ENCODE measurements at regions not wholly inside any gene's neighbourhood (a gene's known extent, or its start where the extent isn't known, plus 50 kb on each side); places are given as distances from the start of the nearest gene placed in this dataset.

DNA sequence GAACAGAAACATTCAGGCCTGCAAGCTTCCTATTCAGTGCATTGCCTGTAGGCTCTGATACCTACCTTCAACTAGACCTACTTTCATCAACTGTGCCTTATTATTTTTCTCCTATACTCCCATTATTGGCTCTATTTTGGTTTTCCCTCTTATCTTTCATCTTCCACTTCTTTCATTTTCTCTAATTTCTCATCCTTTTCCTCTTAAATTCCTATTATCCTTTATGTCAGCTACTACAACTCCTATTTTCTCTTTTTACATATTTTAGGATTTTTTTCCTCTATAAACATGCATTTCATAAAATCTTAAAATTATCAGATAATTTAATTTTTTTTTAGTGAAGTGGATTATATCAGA, 61.6 kb upstream of the PRDM8 start:
- no peaks in the 10 kb centered on the region for H3K4me1 Mint-ChIP-seq
- no peak overlapping the region for H3K27ac Mint-ChIP-seq (ENCODE audit: unreplicated experiment)
- no peak for TF ChIP-seq CTCF (conservative IDR thresholded peaks at IDR 0.05)
- no peak for DNase-seq (ENCODE audit: low read depth, low spot score)
- no peak overlapping the region for H3K4me3 Mint-ChIP-seq
- H3K36me3 Mint-ChIP-seq (ENCODE audit: low read depth) = no peaks in the 10 kb centered on the region
- H3K9me3 Mint-ChIP-seq = no peaks in the 10 kb centered on the region
- H3K27me3 Mint-ChIP-seq (ENCODE audit: low read depth) = no peaks in the 10 kb centered on the region

- no peaks in the 10 kb centered on the region for H3K9me3 Mint-ChIP-seq
These were observed 62.1 kb upstream of the ANTXR2 start for GRCh38 chr4:80134936-80135701.

GRCh38 chr4:80133240-80133783, 60.3 kb upstream of the ANTXR2 start:
- Mint-ChIP-seq H3K9me3 (no peaks in the 10 kb centered on the region), H3K27ac (ENCODE audit: unreplicated experiment) (no peak overlapping the region), H3K4me1 (no peaks in the 10 kb centered on the region), H3K4me3 (no peak overlapping the region), H3K36me3 (ENCODE audit: low read depth) (no peaks in the 10 kb centered on the region), H3K27me3 (ENCODE audit: low read depth) (no peaks in the 10 kb centered on the region)
- TF ChIP-seq CTCF (conservative IDR thresholded peaks at IDR 0.05) = no peak
- no peak for DNase-seq (ENCODE audit: low read depth, low spot score)

More at GRCh38 chr4:80134936-80135701, 62.1 kb upstream of the ANTXR2 start:
- no peak overlapping the region for H3K27ac Mint-ChIP-seq (ENCODE audit: unreplicated experiment)
- no peaks in the 10 kb centered on the region for H3K4me1 Mint-ChIP-seq
- H3K27me3 Mint-ChIP-seq (ENCODE audit: low read depth) = no peaks in the 10 kb centered on the region
- DNase-seq (ENCODE audit: low read depth, low spot score) = no peak
- H3K36me3 Mint-ChIP-seq (ENCODE audit: low read depth) = no peaks in the 10 kb centered on the region
- H3K4me3 Mint-ChIP-seq = no peak overlapping the region
- TF ChIP-seq CTCF (conservative IDR thresholded peaks at IDR 0.05) = no peak

GRCh38 chr4:80129785-80130184, 56.8 kb upstream of the ANTXR2 start:
- no peak for TF ChIP-seq CTCF (conservative IDR thresholded peaks at IDR 0.05)
- H3K36me3 Mint-ChIP-seq (ENCODE audit: low read depth) = no peaks in the 10 kb centered on the region
- no peaks in the 10 kb centered on the region for H3K9me3 Mint-ChIP-seq
- H3K4me3 Mint-ChIP-seq = no peak overlapping the region
- no peak overlapping the region for H3K27ac Mint-ChIP-seq (ENCODE audit: unreplicated experiment)
- no peaks in the 10 kb centered on the region for H3K27me3 Mint-ChIP-seq (ENCODE audit: low read depth)
- H3K4me1 Mint-ChIP-seq = no peaks in the 10 kb centered on the region
- no peak for DNase-seq (ENCODE audit: low read depth, low spot score)

- no peaks in the 10 kb centered on the region for H3K27me3 Mint-ChIP-seq (ENCODE audit: low read depth)
These were observed 55.9 kb upstream of the ANTXR2 start for GRCh38 chr4:80128941-80129340.

More at GRCh38 chr4:80128941-80129340, 55.9 kb upstream of the ANTXR2 start:
- no peaks in the 10 kb centered on the region for H3K9me3 Mint-ChIP-seq
- H3K4me1 Mint-ChIP-seq = no peaks in the 10 kb centered on the region
- no peak for TF ChIP-seq CTCF (conservative IDR thresholded peaks at IDR 0.05)
- H3K4me3 Mint-ChIP-seq = no peak overlapping the region
- no peak overlapping the region for H3K27ac Mint-ChIP-seq (ENCODE audit: unreplicated experiment)
- DNase-seq (ENCODE audit: low read depth, low spot score) = no peak
- H3K36me3 Mint-ChIP-seq (ENCODE audit: low read depth) = no peaks in the 10 kb centered on the region

All from neural crest cell (in vitro differentiated cells).